ENCODE measurements at regions not wholly inside any gene's neighbourhood (a gene's known extent, or its start where the extent isn't known, plus 50 kb on each side); places are given as distances from the start of the nearest gene placed in this dataset.

DNA sequence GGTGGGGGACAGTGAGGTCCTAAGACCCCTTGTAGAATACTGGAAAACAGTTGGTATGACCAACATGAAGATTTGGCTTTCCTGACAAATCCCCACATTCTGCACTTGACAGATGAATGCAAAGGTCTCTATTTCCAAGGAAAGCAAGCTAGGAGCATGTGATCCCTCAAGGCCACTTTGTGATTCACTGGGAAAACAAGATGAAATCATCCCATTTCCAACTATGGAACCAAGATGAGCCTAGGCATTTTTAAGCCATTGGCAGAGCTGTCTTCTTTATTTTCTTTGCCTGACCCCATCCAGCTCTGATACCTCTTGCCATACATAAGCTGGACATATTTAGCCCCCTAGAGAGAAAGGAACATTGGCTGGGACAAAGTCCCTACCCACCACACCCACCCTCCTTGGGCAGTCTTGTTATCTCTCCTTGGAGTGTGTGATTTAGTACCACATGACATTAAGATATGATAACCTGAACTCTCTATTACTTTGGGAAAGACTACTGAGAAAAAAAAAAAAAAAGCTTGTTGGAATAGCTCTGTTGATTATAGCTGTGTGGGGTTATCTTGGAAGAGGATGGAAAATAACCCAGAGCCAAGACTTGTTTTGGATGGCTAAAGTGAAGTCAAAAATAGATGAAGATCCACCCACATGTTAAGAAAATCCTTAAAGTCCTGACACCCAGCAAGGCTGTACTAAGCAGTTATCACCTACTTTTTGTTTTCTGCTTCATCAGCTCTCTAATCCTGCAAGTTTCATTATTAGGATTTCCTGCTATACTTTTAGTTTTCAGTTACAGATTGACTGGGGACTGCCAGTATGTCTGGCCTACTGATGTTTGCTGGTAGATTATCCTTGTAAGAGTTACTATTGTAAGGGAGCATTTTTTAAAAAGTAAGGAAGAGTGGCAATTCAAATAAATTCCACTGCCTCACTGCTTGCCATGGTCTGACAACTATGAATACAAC lies 90.1 kb upstream of the PREP start:
- no peak for DNase-seq (ENCODE audit: low spot score)

DNA sequence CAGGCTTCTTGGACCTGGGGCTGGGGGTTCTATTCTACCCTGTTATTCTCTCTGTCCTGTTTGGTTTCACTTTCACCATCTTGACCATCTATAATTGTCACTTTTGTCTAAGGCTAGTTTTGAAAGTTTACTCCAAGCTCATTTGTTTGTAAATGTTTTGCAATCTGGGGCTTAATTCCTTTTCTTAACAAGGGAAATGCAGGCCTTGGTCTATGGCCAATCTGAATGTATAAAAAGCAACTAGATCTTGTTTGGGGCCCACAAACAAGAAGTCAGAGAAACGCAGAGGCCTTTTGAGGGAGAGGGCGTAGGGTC lies 86.3 kb upstream of the PREP start:
- DNase-seq (ENCODE audit: low spot score), result no peak

DNA sequence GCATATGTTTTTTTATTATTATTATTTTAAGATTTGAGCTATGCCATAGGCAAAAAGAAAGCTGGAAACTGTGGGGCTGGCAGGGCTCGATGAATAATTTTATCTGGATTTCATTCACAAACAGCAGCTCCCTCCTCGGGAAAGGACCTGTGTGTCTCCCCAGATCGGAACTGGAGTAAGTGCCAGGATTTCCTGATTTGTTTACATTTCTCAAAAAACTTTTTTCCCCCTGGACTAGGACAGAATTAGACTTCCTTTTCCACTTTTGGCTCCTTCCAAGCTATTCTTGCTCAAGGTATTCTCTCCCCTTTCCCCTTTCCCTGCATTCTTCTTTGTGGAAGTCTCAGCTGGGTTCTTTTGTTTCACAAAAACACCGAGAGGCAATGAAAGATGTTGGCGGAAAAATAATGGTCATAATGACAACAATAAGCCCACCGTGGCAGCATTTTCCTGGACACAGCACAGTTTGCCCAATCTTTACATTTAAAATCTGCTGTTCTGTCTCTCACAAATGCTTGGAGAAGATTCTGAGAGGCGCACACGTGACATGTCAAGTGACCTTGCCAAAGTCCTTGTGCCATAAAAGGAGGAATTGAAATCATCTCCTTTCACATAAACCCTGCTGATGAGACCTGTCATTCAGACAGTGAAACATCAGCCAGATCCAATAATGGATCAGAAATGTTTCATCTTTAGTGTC lies 85.8 kb upstream of the PREP start:
- DNase-seq (ENCODE audit: low spot score), result no peak

DNA sequence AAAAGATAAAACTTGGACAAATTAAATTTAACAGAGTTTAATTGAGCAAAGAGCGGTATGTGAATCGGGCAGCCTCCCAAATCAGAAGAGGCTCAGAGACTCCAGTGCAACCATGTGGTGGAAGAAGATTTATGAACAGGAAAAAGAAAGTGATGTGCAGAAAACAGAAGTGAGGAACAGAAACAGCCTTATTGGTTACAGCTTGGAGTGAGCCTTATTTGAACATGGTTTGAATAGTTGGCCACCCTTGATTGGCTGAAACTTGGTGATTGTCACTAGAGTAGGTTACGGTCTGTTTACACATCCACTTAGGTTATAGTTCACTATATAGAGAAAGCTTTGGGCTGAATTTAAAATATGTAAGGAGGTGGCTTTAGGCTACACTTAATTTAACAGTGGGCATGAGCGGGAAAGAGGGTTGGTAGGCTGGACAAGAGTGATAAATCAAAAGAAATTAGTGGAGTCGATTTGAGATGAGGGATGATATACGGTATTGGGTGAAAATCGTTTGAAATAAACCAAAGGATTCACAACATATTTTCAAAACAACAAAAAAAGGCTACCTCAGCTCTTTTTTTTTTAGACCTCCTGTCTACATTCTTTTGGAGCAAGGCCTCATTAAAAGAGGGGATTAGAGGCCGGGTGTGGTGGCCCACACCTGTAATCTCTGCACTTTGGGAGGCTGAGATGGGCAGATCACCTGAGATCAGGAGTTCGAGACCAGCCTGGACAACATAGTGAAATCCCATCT lies 84.3 kb upstream of the PREP start:
- DNase-seq (ENCODE audit: low spot score), result no peak

DNA sequence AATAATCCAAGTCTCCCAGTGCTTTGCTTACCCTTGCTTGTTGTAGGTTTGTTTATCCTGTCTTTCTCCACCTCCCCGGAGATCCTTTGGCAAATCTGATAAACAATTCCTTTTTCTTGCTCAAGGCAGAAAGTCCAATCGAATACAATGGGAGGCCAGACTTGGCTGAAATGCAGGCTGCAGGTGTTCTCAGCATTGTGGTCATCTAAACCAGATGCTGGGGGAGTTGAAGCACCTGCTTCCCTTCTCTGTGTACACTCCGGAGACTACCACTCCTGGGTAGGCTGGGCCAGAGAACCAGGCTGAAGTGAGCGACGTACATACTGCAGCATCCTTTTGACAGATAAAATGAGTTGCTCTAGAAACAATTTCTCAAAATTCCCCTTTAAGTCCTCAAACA lies 82.6 kb upstream of the PREP start:
- no peak for DNase-seq (ENCODE audit: low spot score)

DNA sequence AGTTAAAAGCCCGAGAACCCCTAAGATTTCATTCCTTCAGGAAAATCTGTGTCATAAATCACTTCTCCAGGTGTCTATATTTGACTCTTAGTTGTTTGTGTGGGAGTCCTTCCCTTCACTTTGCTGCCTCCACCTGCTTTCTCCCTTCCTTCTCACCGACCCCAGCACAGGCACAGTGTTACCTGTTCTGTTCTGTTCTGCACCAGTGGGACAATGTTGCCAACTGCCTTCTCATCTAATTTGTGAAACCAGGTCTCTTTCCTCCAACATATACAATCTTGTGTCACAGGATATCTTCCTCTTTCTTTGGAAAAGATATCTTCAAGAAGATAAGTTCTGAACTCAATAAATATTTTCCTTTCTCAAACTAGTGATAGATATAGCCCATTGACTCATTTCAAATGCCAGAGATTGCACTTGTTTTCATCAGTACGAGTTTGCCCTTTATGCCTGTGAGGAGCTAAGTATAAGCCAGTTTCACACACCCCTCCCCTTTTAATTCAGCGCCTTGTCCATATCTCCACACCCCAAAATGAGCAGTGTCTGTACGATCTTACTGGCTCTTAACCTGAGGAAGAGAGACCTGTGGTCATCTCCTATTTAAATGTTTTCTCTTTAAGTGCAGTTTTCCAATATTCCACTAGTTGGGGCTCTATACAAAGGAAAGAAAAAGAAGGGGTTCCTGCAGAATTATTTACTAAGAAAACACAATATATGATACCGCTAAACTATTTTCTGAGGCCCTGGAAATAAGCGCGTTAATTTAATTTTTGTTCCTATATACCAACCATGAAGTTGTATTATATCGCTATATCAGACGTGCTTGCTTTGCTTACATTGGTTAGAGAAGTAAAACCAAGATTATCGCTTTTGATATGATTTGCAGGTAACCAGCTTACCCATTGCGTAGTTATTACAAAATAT lies 81.6 kb upstream of the PREP start:
- DNase-seq (ENCODE audit: low spot score), result no peak

DNA sequence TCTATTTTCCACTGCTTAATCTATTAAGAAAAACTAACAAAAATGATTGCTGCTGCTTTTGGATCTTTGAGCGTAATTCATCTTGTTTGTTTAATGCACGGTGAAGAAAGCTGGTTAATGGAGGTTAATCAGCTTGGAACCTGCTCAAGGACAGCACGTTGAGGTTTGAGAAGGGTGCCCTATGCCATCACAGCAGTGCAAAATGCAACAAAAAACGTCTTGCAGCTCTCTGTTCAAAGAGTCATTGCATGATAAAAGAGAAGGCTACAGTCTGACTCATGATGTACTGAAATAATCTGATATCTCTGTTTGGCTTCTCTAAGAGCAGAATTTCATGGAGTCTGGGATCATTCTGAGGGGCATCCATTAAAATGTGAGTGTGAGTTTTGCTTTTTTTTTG lies 80.6 kb upstream of the PREP start:
- no peak for DNase-seq (ENCODE audit: low spot score)

DNA sequence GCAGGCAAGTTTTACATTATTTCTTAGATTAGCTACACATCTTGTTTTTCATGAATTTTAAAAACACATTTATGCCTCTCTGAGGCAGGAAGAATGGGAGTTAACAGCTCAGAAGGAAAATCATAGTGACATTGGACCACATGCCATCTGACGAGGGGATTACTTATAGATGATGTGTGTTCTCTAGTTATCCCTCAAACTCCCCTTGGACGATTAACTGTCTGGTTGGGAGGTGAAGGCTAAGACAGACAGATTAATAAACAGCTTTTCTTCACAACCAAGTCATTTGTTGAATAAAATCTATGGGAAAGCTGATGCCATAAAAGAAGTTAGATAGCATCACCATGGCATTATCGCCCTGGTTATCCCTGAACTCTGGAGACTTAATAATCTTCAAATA lies 80.0 kb upstream of the PREP start:
- no peak for DNase-seq (ENCODE audit: low spot score)

DNA sequence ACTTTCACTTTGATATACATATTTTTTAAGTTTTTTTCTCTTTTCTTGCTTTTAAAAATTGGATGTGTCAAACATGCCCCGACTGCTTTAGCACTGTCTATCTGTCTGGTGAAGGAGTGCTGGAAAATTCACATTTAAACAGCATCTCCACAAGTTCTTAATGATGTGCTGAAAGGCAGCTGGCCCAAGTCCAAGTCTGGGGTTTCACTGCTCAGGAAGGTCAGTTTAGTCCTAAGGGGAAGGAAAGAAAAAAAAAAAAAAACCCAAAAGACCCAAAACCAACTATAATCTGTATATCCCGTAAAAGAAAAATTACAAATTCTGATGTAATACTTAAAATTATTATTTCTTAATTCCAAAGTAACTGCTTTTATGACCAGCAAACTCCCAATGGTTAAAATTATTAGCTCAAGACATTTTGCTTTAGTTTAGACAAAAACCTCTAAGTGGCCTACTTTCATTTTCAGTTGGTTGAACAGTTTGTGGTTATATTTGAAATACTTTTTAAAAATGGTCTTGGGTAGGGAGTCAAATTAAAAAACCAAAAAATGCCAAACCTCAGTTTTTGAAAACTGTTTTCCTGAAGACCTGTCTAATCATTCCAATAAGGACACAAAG lies 79.5 kb upstream of the PREP start:
- no peak for DNase-seq (ENCODE audit: low spot score)

DNA sequence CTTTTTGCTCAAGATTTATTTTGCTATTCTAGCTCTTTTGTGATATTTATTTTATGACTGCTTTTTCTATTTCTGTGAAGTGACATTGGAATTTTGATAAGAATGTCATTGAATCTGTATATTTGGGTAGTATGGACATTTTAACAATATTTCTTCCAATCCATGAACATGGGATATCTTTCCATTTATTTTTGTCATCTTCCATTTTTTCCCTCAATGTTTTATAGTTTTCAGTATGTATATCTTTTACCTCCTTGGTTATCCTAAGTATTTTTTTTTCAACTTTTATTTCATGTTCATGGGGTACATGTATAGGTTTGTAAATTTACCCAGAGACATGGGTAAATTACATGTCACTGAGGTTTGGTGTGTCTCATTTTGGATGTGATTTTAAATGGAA lies 74.1 kb upstream of the PREP start:
- DNase-seq (ENCODE audit: low spot score), result no peak

DNA sequence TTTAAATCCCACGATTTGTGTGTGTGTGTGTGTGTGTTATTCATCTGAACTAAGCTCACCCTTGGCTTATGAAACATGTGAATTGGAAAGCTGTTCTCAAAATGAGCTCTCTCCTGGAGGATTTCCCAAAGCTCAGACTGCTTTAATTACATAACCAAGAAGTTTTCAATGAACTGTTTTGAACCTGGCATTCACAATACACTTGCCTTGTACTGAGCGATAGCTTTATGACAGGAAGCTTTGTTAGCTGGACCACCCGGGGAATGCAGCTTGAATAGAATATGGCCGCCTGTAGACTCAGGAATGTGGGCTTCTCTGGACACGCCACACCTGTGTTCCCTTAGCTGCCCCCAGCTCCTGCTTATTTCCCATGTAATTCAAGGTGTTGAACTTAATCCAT lies 71.4 kb upstream of the PREP start:
- DNase-seq (ENCODE audit: low spot score), result no peak

DNA sequence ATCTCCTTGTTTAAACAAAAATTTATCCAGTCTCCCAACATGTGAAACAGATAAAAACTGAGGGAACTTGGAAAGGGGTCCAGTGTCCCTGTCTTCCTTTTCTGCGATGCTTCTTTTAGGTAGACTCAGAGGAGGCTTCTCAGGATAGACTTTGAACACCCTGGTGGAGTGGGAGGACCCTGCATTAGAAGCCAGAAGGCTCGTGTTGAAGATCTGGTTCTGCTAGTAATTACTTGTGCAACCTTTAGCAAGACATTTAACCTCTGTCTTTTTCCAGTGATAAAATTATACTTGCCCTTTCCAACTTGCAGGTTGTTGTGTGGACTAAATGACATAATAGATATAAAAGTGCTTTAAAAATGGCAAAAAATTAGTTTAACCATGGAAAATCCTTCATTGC lies 67.1 kb upstream of the PREP start:
- no peak for DNase-seq (ENCODE audit: low spot score)

DNA sequence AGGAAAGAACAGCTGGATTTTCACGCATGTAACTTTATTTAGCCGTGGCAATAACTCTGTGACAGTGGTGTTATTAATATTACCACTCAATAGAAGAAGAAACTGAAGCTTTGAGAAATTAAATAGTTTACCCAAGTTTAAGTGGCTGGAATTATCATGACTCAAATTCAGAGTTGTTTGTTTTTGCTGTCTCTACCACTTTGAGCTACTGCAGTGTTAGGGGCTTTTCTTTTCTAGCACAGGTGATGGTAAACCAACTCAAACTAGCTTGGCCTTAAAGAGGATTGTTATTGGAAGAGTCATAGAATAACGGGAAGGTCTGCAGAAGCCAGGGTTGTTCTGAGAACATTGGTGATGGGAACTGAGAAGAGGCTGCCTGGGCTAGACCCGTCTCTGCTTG lies 66.0 kb upstream of the PREP start:
- DNase-seq (ENCODE audit: low spot score), result no peak

DNA sequence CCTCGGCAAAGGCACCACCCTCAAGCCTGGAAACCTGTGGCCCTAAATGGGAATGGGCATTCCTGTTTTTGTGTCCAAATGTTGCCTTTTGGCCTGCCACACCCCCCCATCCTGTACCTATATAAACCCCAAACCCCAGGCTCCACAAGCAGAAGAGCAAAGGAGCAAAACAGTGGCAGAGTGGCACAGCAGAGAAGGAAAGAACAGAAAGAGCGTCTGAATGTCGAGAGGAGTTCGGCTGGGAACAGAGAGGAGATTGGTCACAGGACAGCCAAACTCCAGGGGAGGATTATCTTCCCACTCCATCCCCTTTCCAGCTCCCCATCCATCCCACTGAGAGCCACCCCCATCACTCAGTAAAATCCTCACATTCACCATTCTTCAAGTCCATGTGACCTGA lies 58.0 kb upstream of the PREP start:
- no peak for DNase-seq (ENCODE audit: low spot score)

DNA sequence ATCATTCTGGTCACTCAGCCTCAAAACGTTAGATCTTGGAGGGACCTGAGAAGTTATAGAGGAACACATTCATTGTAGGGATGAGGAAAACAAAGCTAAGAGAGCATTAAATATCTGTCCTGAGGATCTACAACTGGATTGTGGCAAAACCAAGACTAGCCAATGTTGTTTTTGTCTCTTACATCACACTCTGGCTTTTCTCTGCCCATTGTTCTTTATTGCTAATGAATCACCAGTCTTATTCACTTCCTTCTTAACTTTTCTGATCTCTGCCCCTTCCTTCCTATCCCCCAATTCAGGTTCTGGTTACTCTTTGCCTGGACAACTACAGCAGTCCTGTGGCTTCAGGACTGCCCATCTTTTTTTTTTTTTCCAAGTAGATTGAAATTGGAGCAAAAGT lies 57.0 kb upstream of the PREP start:
- DNase-seq (ENCODE audit: low spot score), result no peak

DNA sequence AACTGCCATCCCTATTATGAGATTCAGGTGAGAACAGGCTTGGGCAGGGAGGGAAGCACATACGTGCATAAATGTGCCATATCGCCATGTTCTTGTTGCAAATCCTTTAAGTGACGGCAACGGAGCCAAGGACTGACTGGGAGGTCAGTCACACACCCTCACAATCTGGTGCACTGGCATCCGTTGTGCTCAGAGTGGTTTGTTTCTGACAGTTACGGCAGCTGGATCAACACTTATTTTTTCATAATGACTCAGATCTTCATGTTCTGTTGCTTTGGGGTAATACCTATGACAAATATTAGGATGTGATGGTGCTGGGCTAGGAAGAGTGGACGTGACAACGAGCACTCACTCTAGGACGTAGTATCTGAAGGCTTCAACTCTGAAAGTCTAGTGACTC lies 56.2 kb upstream of the PREP start:
- DNase-seq (ENCODE audit: low spot score), result no peak

DNA sequence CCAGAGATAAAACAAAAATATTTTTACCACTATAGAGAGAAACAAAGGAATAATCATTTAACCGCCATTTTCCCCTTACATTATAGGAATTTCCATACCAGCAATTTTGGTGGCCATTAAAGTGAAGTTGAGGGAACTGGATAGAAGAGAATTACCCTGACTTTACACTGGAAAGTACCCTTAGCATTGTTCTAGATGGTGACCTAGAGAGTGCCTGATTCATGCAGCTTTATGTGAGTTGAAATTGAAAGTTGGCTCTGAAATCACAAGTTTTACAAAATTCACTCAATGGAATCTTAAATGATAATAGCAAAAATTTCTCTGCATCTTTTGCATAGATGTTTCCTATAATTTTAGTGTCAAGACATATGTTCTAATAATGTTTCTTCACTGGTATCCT lies 55.7 kb upstream of the PREP start:
- no peak for DNase-seq (ENCODE audit: low spot score)

DNA sequence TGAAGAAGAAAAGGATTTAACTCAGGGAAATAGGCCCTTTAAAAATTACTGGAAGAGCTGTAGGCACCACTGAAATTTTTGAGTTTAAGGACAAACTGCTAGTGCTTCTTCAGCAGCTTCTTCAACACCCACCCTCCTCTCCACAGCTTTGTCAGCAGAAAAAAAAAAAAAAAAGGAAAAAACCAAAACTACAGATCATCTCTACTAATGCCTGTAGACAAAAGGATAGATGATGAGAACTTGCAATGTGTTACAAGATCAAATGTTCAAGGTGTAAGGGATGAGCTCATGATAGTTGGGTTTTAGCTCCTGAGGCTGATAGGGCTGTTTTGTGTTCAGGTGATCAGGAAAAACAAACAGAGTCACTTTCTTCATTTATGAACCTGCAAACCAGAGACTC lies 55.2 kb upstream of the PREP start:
- no peak for DNase-seq (ENCODE audit: low spot score)

DNA sequence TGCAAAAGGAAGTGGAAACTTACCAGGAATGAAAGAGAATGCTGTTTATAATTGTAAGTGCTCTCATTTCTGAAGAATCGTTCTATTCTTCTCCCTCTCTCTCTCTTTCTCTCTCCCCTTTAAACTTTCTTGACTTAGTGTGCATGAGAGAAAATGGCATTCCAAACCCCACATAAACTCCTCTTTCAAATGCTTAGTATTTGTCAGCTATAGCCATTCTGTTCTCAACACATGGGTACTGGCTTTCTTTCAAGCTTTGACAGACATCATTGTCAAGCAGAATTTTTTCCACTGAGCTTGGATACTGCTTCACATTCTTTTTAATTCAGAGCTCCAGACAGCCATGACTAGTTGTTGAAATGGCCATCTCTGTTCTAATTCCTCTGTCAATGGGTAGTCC lies 51.1 kb upstream of the PREP start:
- DNase-seq (ENCODE audit: low spot score), result no peak

DNA sequence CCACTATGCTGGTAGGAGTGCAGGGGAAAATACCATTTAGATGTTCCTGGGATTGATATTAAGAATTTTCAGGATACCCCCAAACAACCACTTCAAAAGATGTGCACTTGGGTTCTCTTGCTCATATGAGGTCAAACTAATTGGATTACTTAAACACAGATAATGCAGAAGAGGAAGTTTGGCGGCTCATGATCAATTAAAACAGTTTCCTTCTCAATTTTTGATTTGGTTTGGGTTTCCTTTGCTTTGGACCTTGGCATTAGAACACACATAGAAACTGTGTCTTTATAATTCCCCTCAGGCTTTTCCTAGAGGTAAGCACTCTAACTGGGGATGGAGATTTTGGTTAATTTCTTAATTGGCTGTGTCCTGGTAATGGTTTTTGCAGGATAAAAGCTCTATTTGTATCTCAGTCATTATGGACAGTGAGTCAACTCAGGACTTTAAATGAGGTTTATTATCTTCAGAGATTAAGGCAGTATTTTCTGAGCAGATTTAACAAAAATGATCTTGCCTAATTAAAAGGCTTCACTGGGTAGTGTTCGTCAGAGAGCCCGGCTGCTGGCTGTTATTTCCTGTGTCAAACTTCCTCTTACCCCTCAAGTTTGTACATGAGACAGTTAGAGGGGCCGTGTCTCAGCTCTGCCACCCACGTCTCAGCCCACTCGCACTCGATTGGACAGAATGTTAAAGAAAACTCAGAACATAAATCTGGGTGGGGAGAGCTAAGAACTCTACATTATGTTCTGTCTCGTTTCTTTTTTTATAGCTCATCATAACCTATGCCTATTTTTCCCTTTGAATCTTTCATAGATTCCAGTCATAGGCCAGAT lies 50.3 kb upstream of the PREP start:
- DNase-seq (ENCODE audit: low spot score), result no peak
